ENCODE measurements at regions not wholly inside any gene's neighbourhood (a gene's known extent, or its start where the extent isn't known, plus 50 kb on each side); places are given as distances from the start of the nearest gene placed in this dataset.

DNA sequence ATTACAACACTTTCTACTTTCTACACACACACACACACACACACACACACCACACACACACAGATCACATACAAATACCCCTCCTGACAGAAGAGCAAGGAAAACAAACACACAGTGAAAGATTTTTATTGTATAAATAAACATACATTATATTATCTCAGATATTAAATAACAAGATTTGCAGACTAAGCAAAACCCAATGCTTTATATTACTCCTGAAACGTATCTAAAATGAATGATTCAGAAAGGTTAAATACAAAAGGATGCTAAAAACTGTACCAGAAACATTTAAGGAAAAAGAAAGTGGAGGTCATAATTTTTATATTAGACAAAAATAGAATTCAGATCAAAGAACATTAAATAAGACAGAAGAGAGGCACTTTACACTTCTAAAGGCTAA lies 208.3 kb upstream of the NPSR1 start:
- Histone ChIP-seq H3K4me1 (ENCODE audit: insufficient read depth, low read length, poor library complexity, severe bottlenecking) (no peaks in the 10 kb centered on the region), H3K4me2 (ENCODE audit: low read depth, low read length, poor library complexity, severe bottlenecking) (no peak overlapping the region), H3K36me3 (ENCODE audit: insufficient read depth, low read length) (no peaks in the 10 kb centered on the region), H4K20me1 (ENCODE audit: insufficient read depth, low read length, poor library complexity, severe bottlenecking) (no peaks in the 10 kb centered on the region), H3K9ac (ENCODE audit: low read depth, low read length, poor library complexity, severe bottlenecking) (no peak overlapping the region), H3K4me3 (ENCODE audit: low read length, poor library complexity, severe bottlenecking) (no peak overlapping the region), H3K27me3 (ENCODE audit: insufficient read depth, low read length, poor library complexity, severe bottlenecking) (no peaks in the 10 kb centered on the region), H3K9me3 (ENCODE audit: insufficient read depth, low read depth, low read length) (no peaks in the 10 kb centered on the region), H3K9me2 (replicated peaks; ENCODE audit: low read depth, low read length) (no peaks in the 10 kb centered on the region), H3K79me2 (ENCODE audit: insufficient read depth, low read length) (no peaks in the 10 kb centered on the region), H3F3A (ENCODE audit: low read depth) (no peaks in the 10 kb centered on the region), H2AFZ (ENCODE audit: low read length) (no peak overlapping the region)
- TF ChIP-seq EZH2phosphoT487 (IDR thresholded peaks at IDR 0.05; ENCODE audit: borderline replicate concordance): no peak
- TF ChIP-seq, protein P1, sequence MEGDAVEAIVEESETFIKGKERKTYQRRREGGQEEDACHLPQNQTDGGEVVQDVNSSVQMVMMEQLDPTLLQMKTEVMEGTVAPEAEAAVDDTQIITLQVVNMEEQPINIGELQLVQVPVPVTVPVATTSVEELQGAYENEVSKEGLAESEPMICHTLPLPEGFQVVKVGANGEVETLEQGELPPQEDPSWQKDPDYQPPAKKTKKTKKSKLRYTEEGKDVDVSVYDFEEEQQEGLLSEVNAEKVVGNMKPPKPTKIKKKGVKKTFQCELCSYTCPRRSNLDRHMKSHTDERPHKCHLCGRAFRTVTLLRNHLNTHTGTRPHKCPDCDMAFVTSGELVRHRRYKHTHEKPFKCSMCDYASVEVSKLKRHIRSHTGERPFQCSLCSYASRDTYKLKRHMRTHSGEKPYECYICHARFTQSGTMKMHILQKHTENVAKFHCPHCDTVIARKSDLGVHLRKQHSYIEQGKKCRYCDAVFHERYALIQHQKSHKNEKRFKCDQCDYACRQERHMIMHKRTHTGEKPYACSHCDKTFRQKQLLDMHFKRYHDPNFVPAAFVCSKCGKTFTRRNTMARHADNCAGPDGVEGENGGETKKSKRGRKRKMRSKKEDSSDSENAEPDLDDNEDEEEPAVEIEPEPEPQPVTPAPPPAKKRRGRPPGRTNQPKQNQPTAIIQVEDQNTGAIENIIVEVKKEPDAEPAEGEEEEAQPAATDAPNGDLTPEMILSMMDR (conservative IDR thresholded peaks at IDR 0.05; ENCODE audit: low read length): no peak

DNA sequence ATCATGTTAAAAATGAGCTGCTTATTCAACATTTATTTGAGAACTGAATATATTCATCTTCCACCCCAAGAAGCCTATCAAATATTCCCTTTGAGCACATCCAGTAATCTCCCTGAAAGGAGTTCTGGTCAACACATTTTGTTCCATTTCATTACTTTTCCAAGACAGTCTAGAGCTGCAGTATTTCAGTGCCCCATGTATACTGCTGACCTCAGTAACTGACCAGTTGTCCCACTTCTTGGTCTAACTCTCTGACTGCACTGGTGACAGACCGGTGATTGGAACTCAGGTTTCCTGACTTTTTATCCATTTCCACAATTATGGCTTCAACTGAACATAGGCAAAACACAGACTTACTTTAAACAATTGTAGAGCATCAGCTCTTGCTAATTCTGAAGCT lies 206.8 kb upstream of the NPSR1 start:
- H3K9ac ChIP-seq (ENCODE audit: low read depth, low read length, poor library complexity, severe bottlenecking): no peak overlapping the region
- H3K4me1 ChIP-seq (ENCODE audit: insufficient read depth, low read length, poor library complexity, severe bottlenecking): no peaks in the 10 kb centered on the region
- TF ChIP-seq EZH2phosphoT487 (IDR thresholded peaks at IDR 0.05; ENCODE audit: borderline replicate concordance): no peak
- TF ChIP-seq, protein P1 (conservative IDR thresholded peaks at IDR 0.05; ENCODE audit: low read length): no peak
- H2AFZ ChIP-seq (ENCODE audit: low read length): no peak overlapping the region
- no peaks in the 10 kb centered on the region for H3K27me3 ChIP-seq (ENCODE audit: insufficient read depth, low read length, poor library complexity, severe bottlenecking)
- H3K4me2 ChIP-seq (ENCODE audit: low read depth, low read length, poor library complexity, severe bottlenecking): no peak overlapping the region
- H3K36me3 ChIP-seq (ENCODE audit: insufficient read depth, low read length): no peaks in the 10 kb centered on the region
- H3K79me2 ChIP-seq (ENCODE audit: insufficient read depth, low read length): no peaks in the 10 kb centered on the region
- no peak overlapping the region for H3K4me3 ChIP-seq (ENCODE audit: low read length, poor library complexity, severe bottlenecking)
- H3K9me2 ChIP-seq (replicated peaks; ENCODE audit: low read depth, low read length): no peaks in the 10 kb centered on the region
- no peaks in the 10 kb centered on the region for H3F3A ChIP-seq (ENCODE audit: low read depth)
- no peaks in the 10 kb centered on the region for H3K9me3 ChIP-seq (ENCODE audit: insufficient read depth, low read depth, low read length)
- H4K20me1 ChIP-seq (ENCODE audit: insufficient read depth, low read length, poor library complexity, severe bottlenecking): no peaks in the 10 kb centered on the region

DNA sequence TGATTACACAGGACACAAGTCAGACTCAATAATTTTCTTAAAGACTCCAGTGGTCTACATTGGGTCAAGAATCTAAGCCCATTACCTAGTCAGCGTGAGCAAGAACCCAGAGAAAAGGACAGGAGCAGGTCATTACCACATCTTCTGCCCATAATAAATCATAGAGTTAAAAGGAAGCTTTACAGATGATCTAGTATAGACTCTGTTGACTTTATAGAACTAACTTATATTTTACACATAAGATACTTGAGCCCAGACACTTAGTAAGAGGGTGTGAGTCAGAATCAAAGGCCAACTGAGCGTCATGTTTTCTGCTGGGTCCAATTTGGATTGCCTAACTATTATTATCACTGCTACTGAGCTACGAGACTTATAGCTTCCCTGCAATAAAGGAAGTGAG lies 206.1 kb upstream of the NPSR1 start:
- H4K20me1 ChIP-seq (ENCODE audit: insufficient read depth, low read length, poor library complexity, severe bottlenecking): no peaks in the 10 kb centered on the region
- H3K79me2 ChIP-seq (ENCODE audit: insufficient read depth, low read length): no peaks in the 10 kb centered on the region
- H3K4me2 ChIP-seq (ENCODE audit: low read depth, low read length, poor library complexity, severe bottlenecking): no peak overlapping the region
- no peaks in the 10 kb centered on the region for H3F3A ChIP-seq (ENCODE audit: low read depth)
- H3K36me3 ChIP-seq (ENCODE audit: insufficient read depth, low read length): no peaks in the 10 kb centered on the region
- H2AFZ ChIP-seq (ENCODE audit: low read length): no peak overlapping the region
- no peak for TF ChIP-seq EZH2phosphoT487 (IDR thresholded peaks at IDR 0.05; ENCODE audit: borderline replicate concordance)
- TF ChIP-seq, protein P1 (conservative IDR thresholded peaks at IDR 0.05; ENCODE audit: low read length): no peak
- no peaks in the 10 kb centered on the region for H3K4me1 ChIP-seq (ENCODE audit: insufficient read depth, low read length, poor library complexity, severe bottlenecking)
- no peak overlapping the region for H3K9ac ChIP-seq (ENCODE audit: low read depth, low read length, poor library complexity, severe bottlenecking)
- no peaks in the 10 kb centered on the region for H3K9me3 ChIP-seq (ENCODE audit: insufficient read depth, low read depth, low read length)
- H3K27me3 ChIP-seq (ENCODE audit: insufficient read depth, low read length, poor library complexity, severe bottlenecking): no peaks in the 10 kb centered on the region
- no peaks in the 10 kb centered on the region for H3K9me2 ChIP-seq (replicated peaks; ENCODE audit: low read depth, low read length)
- no peak overlapping the region for H3K4me3 ChIP-seq (ENCODE audit: low read length, poor library complexity, severe bottlenecking)

Data from Loucy (cell line).